Transverse colon (tissue), 4 donors: ENCODE measurements at regions not wholly inside any gene's neighbourhood (a gene's known extent, or its start where the extent isn't known, plus 50 kb on each side); places are given as distances from the start of the nearest gene placed in this dataset.

Source experiments
- DNase-seq: peaks from one replicate; pipeline ENCODE4 v3.0.0-alpha.2; 2019
- H3K27ac ChIP-seq, 4 donors: fragments of 200-600 bp; sonication (generic); 2 replicates each; pipeline ENCODE4 v1.5.1; 2016 to 2018; ENCODE audit warnings: inconsistent platforms in 4 of 4
- H3K27me3 ChIP-seq: fragments of 200-600 bp; sonication (generic); 2 replicates; pipeline ENCODE4 v1.5.1; 2017; ENCODE audit warnings: inconsistent platforms
- H3K36me3 ChIP-seq, 4 donors: fragments of 200-600 bp; sonication (generic); 2 replicates each; pipeline ENCODE4 v1.5.1; 2017 to 2019; ENCODE audit warnings: inconsistent platforms in 4 of 4
- H3K4me1 ChIP-seq, 4 donors: fragments of 200-600 bp; sonication (generic); 2 replicates each; pipeline ENCODE4 v1.5.1; 2017 to 2020; ENCODE audit warnings: inconsistent platforms in 4 of 4
- H3K4me3 ChIP-seq, 4 donors: fragments of 200-600 bp; sonication (generic); 1 replicate in 1 of 4; 2 replicates in 3 of 4; pipeline versions ENCODE4 v1.5.1 to v1.6.1; 2017 to 2019; ENCODE audit warnings: inconsistent platforms in 4 of 4
- H3K9me3 ChIP-seq, 2 donors: fragments of 200-600 bp; sonication (generic); 2 replicates each; pipeline ENCODE4 v1.5.1; 2017 to 2019; ENCODE audit warnings: inconsistent platforms in 2 of 2
- CTCF ChIP-seq, 5 experiments: fragments of 200-600 bp in 3 of 5; fragments of 450-650 bp in 2 of 5; sonication (generic) in 3 of 5; IDR thresholded peaks; 1 replicate in 2 of 5; 2 replicates in 3 of 5; pipeline ENCODE4 v1.5.1; 2016 to 2017; ENCODE audit warnings: antibody characterized with exemption in 5 of 5, inconsistent platforms in 3 of 5, mild to moderate bottlenecking in 2 of 5, moderate library complexity in 1 of 5
- EP300 ChIP-seq: sonication (generic); formaldehyde crosslinking; IDR thresholded peaks from one replicate; pipeline ENCODE4 v1.6.1; 2017; ENCODE audit warnings: antibody characterized with exemption, low read depth
- POLR2A ChIP-seq: fragments of 450-650 bp; IDR thresholded peaks from one replicate; pipeline ENCODE4 v1.6.1; 2016; ENCODE audit warnings: antibody characterized with exemption, mild to moderate bottlenecking, moderate library complexity
- POLR2AphosphoS5 ChIP-seq, 3 donors: sonication (generic); formaldehyde crosslinking; IDR thresholded peaks; one replicate each; pipeline ENCODE4 v1.6.1; 2016; ENCODE audit warnings: antibody characterized with exemption in 3 of 3
- WGBS, 2 donors: methylation state at CpG; one replicate each; pipeline ENCODE4 v1.1.5; 2018; ENCODE audit warnings: low coverage in 1 of 2; 5-methylcytosine and 5-hydroxymethylcytosine counted together
- in situ Hi-C, 4 donors: fragments of 200-750 bp; cut with MboI; loops; one replicate each; pipeline versions ENCODE4 v1.15.0 to v1.15.1; 2017; ENCODE audit warnings: low sequenced_read_pairs in 3 of 4, low pct_ligation_motif_present in 1 of 4, low pct_unique_long_range_greater_than_20kb in 1 of 4
- intact Hi-C: fragments of 100-400 bp; cut with DNase I; formaldehyde crosslinking; loops from one replicate; pipeline ENCODE4 v1.15.1; 2023; ENCODE audit warnings: low total_unique reads

- no peak overlapping the region for H3K4me3 ChIP-seq
- in situ Hi-C loops, result no loop called here
- TF ChIP-seq POLR2AphosphoS5 (IDR thresholded peaks at IDR 0.05) (no peak), CTCF (IDR thresholded peaks at IDR 0.05) (no peak), EP300 (no peak), POLR2A (no peak)
- no peaks in the 10 kb centered on the region for H3K27me3 ChIP-seq
- no peaks in the 10 kb centered on the region for H3K36me3 ChIP-seq
- no peak for DNase-seq
- WGBS, 2 donors, result 89 to 97% methylated on average over 2 of the region's 2 CpGs
- H3K4me1 ChIP-seq, result no peaks in the 10 kb centered on the region
- intact Hi-C loops, result no loop called here
- no peak overlapping the region for H3K27ac ChIP-seq
- no peaks in the 10 kb centered on the region for H3K9me3 ChIP-seq
These were observed 318.5 kb upstream of the SFRP2 start for GRCh38 chr4:154107337-154107736.

- in situ Hi-C loops (no loop called here), intact Hi-C loops (no loop called here)
- no peaks in the 10 kb centered on the region for H3K27me3 ChIP-seq
- H3K4me3 ChIP-seq, result no peak overlapping the region
- DNase-seq, result no peak
- 28 to 39% methylated on average over 2 of the region's 2 CpGs for WGBS, 2 donors
- peaks cover 0 to 3% of the 10 kb centered on the region in 2 donors for H3K9me3 ChIP-seq
- no peaks in the 10 kb centered on the region for H3K36me3 ChIP-seq
- no peak overlapping the region for H3K27ac ChIP-seq
- TF ChIP-seq EP300, result no peak
- TF ChIP-seq POLR2A, result no peak
- TF ChIP-seq POLR2AphosphoS5 (IDR thresholded peaks at IDR 0.05), result no peak
- no peak for TF ChIP-seq CTCF (IDR thresholded peaks at IDR 0.05)
- no peaks in the 10 kb centered on the region for H3K4me1 ChIP-seq
These were observed 299.9 kb upstream of the SFRP2 start for GRCh38 chr4:154088741-154089140.

- in situ Hi-C loops, result no loop called here
- no peak overlapping the region for H3K4me3 ChIP-seq
These were observed 297.4 kb upstream of the SFRP2 start for GRCh38 chr4:154086247-154086646.

GRCh38 chr4:154084864-154085263, 296.0 kb upstream of the SFRP2 start:
- Histone ChIP-seq H3K4me1 (no peaks in the 10 kb centered on the region), H3K36me3 (no peaks in the 10 kb centered on the region), H3K9me3 (no peaks in the 10 kb centered on the region), H3K27me3 (no peaks in the 10 kb centered on the region), H3K4me3 (no peak overlapping the region), H3K27ac (no peak overlapping the region)
- DNase-seq, result no peak
- TF ChIP-seq CTCF (IDR thresholded peaks at IDR 0.05) (no peak), POLR2A (no peak), EP300 (no peak), POLR2AphosphoS5 (IDR thresholded peaks at IDR 0.05) (no peak)
- in situ Hi-C loops (no loop called here), intact Hi-C loops (no loop called here)
- WGBS, 2 donors, result 90 to 100% methylated on average over 1 of the region's 1 CpG

More at GRCh38 chr4:154086247-154086646, 297.4 kb upstream of the SFRP2 start:
- Histone ChIP-seq H3K9me3 (no peaks in the 10 kb centered on the region), H3K27me3 (no peaks in the 10 kb centered on the region), H3K36me3 (no peaks in the 10 kb centered on the region), H3K4me1 (no peaks in the 10 kb centered on the region), H3K27ac (no peak overlapping the region)
- TF ChIP-seq POLR2A (no peak), EP300 (no peak), CTCF (IDR thresholded peaks at IDR 0.05) (no peak), POLR2AphosphoS5 (IDR thresholded peaks at IDR 0.05) (no peak)
- 30 to 57% methylated on average over 3 of the region's 3 CpGs for WGBS, 2 donors
- no peak for DNase-seq
- intact Hi-C loops, result no loop called here
